ENCODE measurements at regions not wholly inside any gene's neighbourhood (a gene's known extent, or its start where the extent isn't known, plus 50 kb on each side); places are given as distances from the start of the nearest gene placed in this dataset.
A peak's percentile ranks its signal among the peaks of the same experiment; 100 is the strongest.

DNA sequence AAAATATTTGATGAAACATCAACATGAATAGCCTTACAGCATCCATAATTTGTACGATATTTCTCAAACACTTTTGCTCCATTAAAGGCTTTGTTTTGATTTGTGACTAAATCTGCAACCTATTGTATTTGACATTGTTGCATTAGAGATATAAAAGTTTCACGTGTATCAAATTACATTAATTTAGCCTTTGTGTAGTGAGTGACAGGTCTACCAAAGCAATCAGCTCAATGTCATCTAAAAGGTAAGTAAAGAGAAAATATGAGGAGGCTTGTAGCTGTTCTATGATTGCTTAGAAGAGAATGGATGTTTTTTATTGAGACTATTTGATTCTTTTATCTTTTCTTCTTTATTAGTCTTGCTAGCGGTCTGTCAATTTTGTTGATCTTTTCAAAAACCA lies 430.2 kb downstream of the GALR1 start:
- Mint-ChIP-seq H3K9me3 (no peaks in the 10 kb centered on the region), H3K27me3 (peaks cover 8% of the 10 kb centered on the region), H3K27ac (no peak overlapping the region), H3K4me3 (no peak overlapping the region), H3K36me3 (ENCODE audit: low read depth) (no peaks in the 10 kb centered on the region), H3K4me1 (no peaks in the 10 kb centered on the region)
- DNase-seq, result no peak
- no peak for ATAC-seq

DNA sequence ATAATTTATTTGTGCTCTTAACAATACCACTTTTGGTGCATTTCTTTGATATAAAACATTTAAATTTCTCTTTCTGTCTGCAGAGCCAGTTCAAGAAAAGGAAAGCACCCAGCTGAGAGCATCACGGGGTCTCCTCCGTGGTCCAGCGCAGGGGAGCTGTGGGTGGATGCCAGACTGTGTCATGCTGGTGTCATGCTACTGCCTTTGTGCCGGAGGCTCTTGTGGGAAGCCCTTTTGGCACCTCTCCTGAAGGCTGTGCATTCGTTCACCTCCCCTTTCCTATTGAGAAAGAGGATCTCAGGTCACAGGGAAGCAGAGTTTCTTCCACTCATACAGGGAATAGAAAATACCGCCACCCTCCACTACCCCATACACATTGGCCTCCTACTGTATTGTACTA lies 450.4 kb downstream of the GALR1 start:
- Mint-ChIP-seq H3K27me3 (peaks cover 13% of the 10 kb centered on the region), H3K4me1 (no peaks in the 10 kb centered on the region), H3K36me3 (ENCODE audit: low read depth) (no peaks in the 10 kb centered on the region), H3K4me3 (no peak overlapping the region), H3K9me3 (no peaks in the 10 kb centered on the region), H3K27ac (no peak overlapping the region)
- ATAC-seq, result no peak
- DNase-seq, result no peak

DNA sequence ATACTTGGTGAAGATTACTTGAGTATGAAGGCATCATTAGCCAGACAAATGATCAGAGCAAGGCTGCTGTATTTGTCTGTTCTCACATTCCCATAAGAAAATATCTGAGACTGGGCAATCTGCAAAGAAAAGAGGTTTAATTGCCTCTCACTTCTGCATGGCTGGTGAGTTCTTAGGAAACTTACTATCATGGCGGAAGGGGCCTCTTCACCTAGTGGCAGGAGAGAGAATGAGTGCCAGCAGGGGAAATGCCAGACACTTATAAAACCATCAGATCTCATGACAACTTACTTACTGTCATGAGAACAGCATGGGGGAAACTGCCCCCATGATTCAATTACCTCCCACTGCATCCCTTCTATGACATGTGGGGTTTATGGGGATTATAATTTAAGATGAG lies 452.3 kb downstream of the GALR1 start:
- peaks cover 13% of the 10 kb centered on the region for H3K27me3 Mint-ChIP-seq
- ATAC-seq (no peak), DNase-seq (no peak)
- H3K27ac Mint-ChIP-seq, result no peak overlapping the region
- H3K36me3 Mint-ChIP-seq (ENCODE audit: low read depth), result no peaks in the 10 kb centered on the region
- no peaks in the 10 kb centered on the region for H3K4me1 Mint-ChIP-seq
- H3K9me3 Mint-ChIP-seq, result no peaks in the 10 kb centered on the region
- no peak overlapping the region for H3K4me3 Mint-ChIP-seq

DNA sequence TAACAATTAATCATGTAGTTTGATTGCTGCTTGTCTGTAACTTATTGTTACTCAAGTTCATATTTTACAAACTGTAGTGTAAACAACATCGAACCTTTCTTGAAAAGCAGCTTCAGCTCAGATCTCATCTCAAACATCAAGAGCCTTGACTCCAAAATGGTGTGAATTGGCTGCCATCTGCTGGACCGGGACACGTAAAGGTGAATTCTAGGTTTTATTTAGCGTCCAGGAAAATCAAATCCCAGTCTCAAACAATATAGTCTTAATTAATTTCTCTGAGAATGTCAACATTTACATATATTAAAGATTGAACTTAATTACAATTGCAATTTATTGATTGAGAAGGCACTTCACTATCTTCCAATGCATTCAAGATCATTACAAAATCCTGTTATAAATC lies 453.0 kb downstream of the GALR1 start:
- Mint-ChIP-seq H3K4me1 (no peaks in the 10 kb centered on the region), H3K36me3 (ENCODE audit: low read depth) (no peaks in the 10 kb centered on the region), H3K9me3 (no peaks in the 10 kb centered on the region), H3K27me3 (peaks cover 12% of the 10 kb centered on the region), H3K27ac (no peak overlapping the region), H3K4me3 (no peak overlapping the region)
- DNase-seq (no peak), ATAC-seq (no peak)

DNA sequence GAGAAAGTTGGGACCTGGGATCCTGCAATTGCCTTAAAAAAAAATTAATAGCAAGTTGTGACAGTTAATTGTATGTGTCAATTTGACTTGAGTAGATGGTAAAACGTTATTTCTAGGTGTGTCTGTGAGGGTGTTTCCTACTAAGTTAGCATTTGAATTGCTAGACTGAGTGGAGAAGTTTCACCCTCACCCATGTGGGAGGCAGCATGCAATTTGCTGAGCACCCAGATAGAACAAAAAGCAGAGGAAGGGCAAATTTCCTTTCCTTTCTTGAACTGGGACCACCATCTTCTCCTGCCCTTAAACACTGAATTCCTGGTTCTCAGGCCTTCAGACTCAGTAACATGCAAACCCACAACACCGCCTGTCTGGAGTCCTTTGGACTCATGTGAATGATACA lies 455.7 kb downstream of the GALR1 start:
- no peaks in the 10 kb centered on the region for H3K4me1 Mint-ChIP-seq
- no peaks in the 10 kb centered on the region for H3K9me3 Mint-ChIP-seq
- ATAC-seq (no peak), DNase-seq (no peak)
- H3K27me3 Mint-ChIP-seq, result peaks cover 19% of the 10 kb centered on the region
- H3K27ac Mint-ChIP-seq, result no peak overlapping the region
- H3K36me3 Mint-ChIP-seq (ENCODE audit: low read depth), result no peaks in the 10 kb centered on the region
- no peak overlapping the region for H3K4me3 Mint-ChIP-seq

DNA sequence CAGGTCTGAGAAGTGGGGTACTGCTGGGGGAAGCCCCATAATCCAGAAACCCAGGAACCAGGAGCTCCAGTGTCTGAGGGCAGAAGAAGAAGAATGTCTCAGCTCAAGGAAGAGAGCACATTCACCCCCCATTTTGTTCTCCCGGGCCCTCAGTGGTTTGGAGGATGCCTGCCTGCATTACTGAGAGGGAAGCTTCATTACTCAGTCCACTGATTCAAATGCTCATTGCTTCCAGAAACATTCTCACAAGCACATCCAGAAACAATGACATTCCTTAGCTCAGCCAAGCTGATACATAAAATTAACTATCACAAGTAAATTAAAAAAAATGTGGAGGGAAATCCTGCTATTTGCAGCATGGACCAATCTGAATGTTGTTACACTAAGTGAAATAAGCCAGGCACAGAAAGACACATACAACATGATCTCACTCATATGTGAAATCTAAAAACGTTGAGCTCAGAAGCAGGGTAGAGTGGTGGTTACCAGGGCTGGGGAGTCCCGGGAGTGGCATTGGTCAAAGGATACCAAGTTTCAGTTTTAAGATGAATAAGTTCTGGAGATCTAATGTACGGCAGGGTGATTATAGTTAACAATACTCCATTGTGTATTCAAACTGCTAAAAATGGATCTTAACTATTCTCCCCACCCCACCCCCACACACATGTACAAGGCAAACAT lies 459.3 kb downstream of the GALR1 start:
- peaks cover 18% of the 10 kb centered on the region for H3K27me3 Mint-ChIP-seq

DNA sequence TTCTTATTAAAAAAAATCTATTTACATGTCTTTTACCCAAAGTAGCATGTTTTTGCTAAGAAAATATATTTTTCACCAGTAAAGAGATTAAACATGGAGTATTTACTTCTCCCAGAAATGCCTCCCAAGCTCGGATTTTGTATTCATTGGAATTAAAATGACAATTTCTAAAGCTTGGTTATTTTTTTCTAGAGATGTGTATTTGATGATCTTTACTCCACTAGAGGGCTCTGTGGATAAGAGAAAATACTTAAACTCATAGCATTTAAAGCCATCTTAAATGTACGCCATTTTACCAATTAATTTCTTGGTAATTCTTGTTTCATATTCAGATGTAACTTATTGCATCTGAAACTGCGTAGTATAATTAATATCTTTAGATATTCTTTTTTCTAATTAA lies 461.4 kb downstream of the GALR1 start:
- no peak overlapping the region for H3K4me3 Mint-ChIP-seq
- H3K4me1 Mint-ChIP-seq, result no peaks in the 10 kb centered on the region
- H3K27ac Mint-ChIP-seq, result no peak overlapping the region
- no peaks in the 10 kb centered on the region for H3K9me3 Mint-ChIP-seq
- ATAC-seq (no peak), DNase-seq (no peak)
- no peaks in the 10 kb centered on the region for H3K36me3 Mint-ChIP-seq (ENCODE audit: low read depth)
- H3K27me3 Mint-ChIP-seq, result peaks cover 12% of the 10 kb centered on the region

More for the DNA sequence above, 459.3 kb downstream of the GALR1 start:
- Mint-ChIP-seq H3K4me1 (no peaks in the 10 kb centered on the region), H3K9me3 (no peaks in the 10 kb centered on the region), H3K36me3 (ENCODE audit: low read depth) (no peaks in the 10 kb centered on the region), H3K4me3 (no peak overlapping the region), H3K27ac (no peak overlapping the region)
- ATAC-seq, result no peak
- no peak for DNase-seq

DNA sequence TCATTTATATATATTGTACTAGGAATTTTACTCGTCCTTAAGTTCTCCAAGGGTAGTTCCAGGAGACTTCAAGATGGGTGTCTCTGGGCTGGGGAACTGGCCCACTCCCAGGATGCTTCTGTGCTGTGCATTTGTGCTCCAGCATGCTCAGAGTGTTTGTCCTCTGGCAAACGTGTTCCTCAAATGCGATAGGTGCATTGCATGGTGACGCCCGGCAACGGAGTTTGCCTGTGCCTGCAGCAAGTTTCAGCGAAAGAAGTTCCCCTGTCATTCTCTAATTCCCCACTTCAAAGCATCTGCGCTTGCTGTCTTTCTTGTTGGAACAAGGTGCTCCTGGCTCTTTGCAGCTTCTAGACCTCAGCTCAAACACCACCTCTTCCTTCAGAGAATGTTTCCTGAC lies 465.1 kb downstream of the GALR1 start:
- Mint-ChIP-seq H3K4me3 (no peak overlapping the region), H3K9me3 (no peaks in the 10 kb centered on the region), H3K27me3 (peaks cover 10% of the 10 kb centered on the region), H3K27ac (no peak overlapping the region), H3K36me3 (ENCODE audit: low read depth) (no peaks in the 10 kb centered on the region), H3K4me1 (no peaks in the 10 kb centered on the region)
- DNase-seq, result no peak
- no peak for ATAC-seq

DNA sequence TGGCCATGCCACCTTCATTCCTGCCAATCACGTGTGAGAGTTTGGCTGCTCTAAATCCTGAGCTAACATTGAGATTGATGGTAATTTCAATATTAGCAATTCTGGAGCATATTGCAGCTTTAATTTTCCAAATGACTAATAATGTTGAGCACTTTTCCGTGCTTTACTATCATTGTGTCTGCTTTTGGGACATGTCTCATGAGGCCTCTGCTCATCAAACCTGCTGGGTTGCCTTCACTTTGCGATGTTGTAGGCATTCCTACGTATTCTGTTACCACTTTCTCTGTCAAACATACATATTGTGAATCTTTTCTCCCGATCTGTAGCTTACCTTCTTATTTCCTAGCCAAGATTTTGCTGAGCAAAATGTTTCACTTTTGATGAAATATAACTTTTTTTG lies 466.6 kb downstream of the GALR1 start:
- no peaks in the 10 kb centered on the region for H3K9me3 Mint-ChIP-seq
- peaks cover 5% of the 10 kb centered on the region for H3K27me3 Mint-ChIP-seq
- no peaks in the 10 kb centered on the region for H3K36me3 Mint-ChIP-seq (ENCODE audit: low read depth)
- no peak overlapping the region for H3K4me3 Mint-ChIP-seq
- H3K27ac Mint-ChIP-seq, result no peak overlapping the region
- no peaks in the 10 kb centered on the region for H3K4me1 Mint-ChIP-seq
- ATAC-seq (no peak), DNase-seq (no peak)

DNA sequence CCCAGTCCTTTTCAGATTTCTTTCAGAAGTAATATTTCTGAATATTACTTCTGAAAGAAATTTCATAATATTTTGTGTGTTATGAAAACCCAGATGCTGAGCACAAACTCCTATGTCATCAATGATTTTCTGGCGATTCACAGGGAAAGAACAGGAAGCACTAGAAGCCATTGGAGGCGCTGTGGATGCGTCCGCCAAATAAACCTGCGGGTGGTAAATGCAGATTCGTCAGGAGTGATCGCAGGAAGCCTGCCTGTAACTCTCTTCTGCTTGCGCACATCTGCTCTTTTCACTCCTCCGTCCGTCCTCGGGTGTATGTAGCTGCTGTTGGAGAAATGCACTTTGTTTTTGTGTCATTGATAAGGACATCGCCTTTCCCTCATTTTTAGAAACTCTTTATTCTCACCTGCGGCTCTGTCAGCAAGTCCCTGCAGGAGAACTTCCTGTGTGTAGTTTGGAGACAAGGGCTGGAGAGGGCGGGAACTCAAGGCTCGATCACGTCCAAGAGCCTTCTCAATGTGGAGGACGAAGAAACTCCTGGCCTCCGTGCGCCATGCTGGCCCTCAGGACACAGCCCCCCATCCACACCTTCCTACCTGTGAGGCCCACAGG lies 483.8 kb downstream of the GALR1 start:
- Mint-ChIP-seq H3K27me3 (peaks cover 4% of the 10 kb centered on the region), H3K4me1 (no peaks in the 10 kb centered on the region), H3K9me3 (no peaks in the 10 kb centered on the region), H3K36me3 (ENCODE audit: low read depth) (no peaks in the 10 kb centered on the region), H3K4me3 (no peak overlapping the region), H3K27ac (no peak overlapping the region)
- ATAC-seq, result no peak
- DNase-seq, result no peak

DNA sequence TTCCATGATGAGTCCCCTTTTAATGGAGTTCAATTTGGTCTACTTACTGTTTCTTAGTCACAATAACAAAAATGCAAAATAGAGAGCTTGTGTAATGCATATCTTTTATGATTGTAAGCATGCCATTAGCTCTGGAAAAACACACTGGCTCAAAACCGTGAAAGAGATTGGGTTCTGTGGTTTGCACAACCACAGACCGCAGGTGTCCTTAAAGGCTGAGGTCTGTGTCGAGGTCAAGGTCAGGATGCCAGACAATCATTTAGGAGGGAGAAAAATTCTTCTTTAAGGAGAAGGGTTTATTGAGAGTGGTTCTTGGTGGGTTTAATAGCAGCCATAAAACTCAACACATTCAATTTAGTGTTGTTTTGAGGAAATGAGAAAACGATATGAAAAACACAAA lies 487.2 kb downstream of the GALR1 start:
- Mint-ChIP-seq H3K4me1 (no peaks in the 10 kb centered on the region), H3K27ac (no peak overlapping the region), H3K27me3 (peaks cover 8% of the 10 kb centered on the region), H3K36me3 (ENCODE audit: low read depth) (no peaks in the 10 kb centered on the region), H3K4me3 (no peak overlapping the region), H3K9me3 (no peaks in the 10 kb centered on the region)
- ATAC-seq (no peak), DNase-seq (no peak)

DNA sequence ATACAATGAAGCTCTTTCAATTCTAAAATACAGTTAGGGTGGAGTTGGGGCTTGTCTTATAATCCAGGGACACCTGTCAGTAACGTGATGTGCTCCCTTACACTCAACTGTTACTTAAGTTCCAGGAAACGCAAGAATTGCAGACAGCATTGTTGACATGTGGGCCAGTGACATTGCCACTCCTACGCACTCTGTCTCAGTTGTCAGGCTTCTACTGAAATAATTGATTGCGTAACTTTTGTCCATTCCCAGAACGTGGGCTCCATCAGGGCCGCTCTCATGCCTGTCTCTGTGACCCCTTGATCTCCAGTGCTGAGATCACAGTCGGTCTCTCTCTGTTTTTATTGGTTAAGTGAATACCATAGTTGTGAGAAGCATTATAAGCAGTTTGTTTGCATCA lies 487.8 kb downstream of the GALR1 start:
- ATAC-seq (no peak), DNase-seq (no peak)
- H3K4me1 Mint-ChIP-seq, result no peaks in the 10 kb centered on the region
- no peak overlapping the region for H3K4me3 Mint-ChIP-seq
- H3K27ac Mint-ChIP-seq, result no peak overlapping the region
- H3K27me3 Mint-ChIP-seq, result peaks cover 8% of the 10 kb centered on the region
- no peaks in the 10 kb centered on the region for H3K36me3 Mint-ChIP-seq (ENCODE audit: low read depth)
- H3K9me3 Mint-ChIP-seq, result no peaks in the 10 kb centered on the region

DNA sequence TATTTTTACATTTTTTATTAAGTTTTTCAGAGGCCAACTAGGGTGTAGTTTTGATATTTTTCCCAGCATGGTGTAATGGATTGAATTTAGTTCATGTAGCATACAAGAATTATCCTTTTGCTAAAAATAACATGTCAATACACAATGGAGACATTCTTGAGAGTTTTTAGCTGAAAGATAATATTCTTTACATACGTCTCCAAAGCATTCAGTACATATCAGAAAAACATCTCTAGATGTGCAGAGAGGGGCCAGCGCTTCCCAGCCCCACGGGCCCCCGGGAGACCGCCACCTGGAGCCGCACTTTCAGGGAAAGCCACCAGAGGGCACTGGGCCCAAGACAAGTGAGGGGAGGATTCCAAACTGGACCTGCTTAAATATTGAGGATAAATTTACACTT lies 499.4 kb downstream of the GALR1 start:
- H3K36me3 Mint-ChIP-seq (ENCODE audit: low read depth), result no peaks in the 10 kb centered on the region
- DNase-seq, result peak; percentile 8
- H3K4me3 Mint-ChIP-seq, result no peak overlapping the region
- no peak for ATAC-seq
- no peak overlapping the region for H3K27ac Mint-ChIP-seq
- H3K27me3 Mint-ChIP-seq, result peaks cover 11% of the 10 kb centered on the region
- H3K9me3 Mint-ChIP-seq, result no peaks in the 10 kb centered on the region
- no peaks in the 10 kb centered on the region for H3K4me1 Mint-ChIP-seq

DNA sequence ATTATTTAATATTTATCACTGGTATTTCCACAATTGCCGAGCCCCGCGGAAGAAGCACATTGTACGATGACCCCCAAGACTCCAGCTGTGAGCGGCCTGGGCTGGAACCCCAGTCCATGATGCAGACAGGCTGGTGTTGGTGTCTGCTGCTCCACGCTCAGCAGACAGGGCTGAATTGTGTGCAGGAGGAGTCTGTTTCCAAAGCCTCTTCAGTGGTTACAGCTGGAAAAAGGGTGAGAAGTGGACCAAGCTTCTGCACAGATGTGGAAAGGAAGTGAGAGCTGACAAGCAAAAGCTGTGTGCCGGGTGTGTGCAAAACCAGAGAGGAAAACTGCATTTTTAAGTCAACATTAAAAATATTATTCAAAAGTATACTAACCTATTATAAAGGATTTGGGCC lies 500.4 kb downstream of the GALR1 start:
- Mint-ChIP-seq H3K27ac (no peak overlapping the region), H3K4me1 (no peaks in the 10 kb centered on the region), H3K4me3 (no peak overlapping the region), H3K9me3 (no peaks in the 10 kb centered on the region), H3K36me3 (ENCODE audit: low read depth) (no peaks in the 10 kb centered on the region), H3K27me3 (peaks cover 13% of the 10 kb centered on the region)
- no peak for ATAC-seq
- no peak for DNase-seq

DNA sequence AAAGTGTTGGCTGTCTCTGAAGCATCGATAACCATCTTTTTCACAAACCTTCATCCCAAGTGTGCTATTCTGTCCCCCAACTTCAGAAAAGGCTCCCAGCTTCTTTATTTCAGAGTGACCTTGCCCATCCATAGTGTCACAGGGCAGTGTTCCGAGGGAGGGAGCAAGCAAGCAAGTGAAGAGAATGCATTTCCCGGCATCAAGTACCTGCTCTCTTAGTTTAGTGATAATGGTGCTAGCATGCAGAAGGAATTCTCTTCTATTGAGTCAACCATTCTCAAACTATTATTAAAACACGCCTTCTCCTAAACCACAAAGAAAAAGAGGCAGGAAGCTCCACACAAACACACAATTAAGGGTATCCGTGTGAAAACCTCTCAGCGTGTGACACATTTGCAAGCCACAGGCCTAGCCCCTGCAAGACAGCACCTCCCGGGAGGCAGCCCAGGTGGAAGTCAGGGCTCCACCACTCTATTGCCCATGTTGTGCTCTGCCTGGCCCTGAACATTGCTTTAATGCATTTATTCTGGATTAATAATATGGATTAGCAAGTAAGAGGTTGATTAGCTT lies 504.9 kb downstream of the GALR1 start:
- Mint-ChIP-seq H3K9me3 (no peaks in the 10 kb centered on the region), H3K27ac (no peak overlapping the region), H3K4me1 (no peaks in the 10 kb centered on the region), H3K36me3 (ENCODE audit: low read depth) (no peaks in the 10 kb centered on the region), H3K4me3 (no peak overlapping the region), H3K27me3 (peaks cover 13% of the 10 kb centered on the region)
- DNase-seq (no peak), ATAC-seq (no peak)
